Stimulated activated CD8-positive, alpha-beta memory T cell treated with anti-CD3 and anti-CD28 coated beads, Interleukin-4, amount 100 ng/mL, for 1 hour (primary cell): ENCODE measurements at regions not wholly inside any gene's neighbourhood (a gene's known extent, or its start where the extent isn't known, plus 50 kb on each side); places are given as distances from the start of the nearest gene placed in this dataset.

Source experiments
- DNase-seq, 2 donors: peaks; one replicate each; pipeline ENCODE4 v3.0.0-alpha.2; 2020; ENCODE audit warnings: low read depth in 2 of 2, low spot score in 1 of 2

- DNase-seq: no peak
These were observed 271.3 kb upstream of the TMPO start for GRCh38 chr12:98244136-98244535.

DNA sequence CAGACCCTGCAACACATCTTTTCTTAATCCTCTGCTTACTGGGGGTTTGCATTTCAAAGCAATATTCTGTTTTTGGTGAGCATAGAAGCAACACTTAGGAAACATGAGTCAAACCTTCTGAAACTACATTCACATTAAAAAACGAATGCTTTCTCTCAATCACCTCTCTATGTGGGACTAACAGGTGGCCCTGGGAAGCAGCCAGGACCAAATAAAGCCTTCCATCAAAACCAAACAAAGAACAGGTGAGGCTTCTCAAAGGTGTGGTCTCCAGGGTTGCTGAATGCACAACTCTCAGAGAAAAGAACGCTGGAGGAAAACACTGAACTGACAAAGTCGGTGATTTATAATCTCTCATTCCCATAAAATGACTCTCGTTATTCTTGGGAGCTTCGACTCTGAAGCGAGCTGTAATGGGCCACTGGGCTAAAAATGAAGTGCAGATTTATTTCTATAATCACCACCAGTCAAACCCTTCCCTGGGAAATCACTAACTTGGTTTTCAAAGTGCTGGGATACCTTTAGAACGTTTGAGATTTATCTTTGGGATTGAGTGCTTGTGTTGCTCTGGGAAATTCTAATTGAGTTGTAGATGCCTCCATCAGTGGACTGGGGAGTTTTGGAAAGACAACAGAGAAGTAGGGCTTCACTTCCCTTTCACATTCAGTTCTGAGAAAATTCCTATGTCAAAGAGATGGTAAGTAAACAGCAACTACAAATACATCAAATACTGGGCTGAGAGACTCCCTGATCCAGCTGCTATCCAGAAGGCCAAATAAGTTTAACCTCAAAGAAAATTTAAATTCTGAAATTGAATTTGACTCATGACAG lies 262.0 kb upstream of the TMPO start:
- no peak for DNase-seq

DNA sequence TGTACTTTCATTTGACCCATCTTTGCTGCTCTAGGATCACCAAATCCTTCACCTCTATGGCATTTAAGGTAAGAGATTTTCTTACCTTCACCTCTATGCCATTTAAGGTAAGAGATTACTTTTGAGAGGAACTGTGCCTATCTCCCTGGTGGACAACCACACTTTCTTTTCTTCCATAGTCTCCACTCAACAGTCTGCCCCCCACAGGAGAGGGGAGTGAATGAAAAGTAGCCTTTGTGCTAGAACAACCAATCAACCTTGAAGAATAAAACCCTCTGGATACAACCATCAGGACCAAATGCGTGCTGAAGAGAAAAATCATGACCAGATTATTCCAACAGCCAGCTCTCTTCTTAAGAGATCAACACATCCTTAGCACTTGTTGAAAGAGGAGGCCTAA lies 258.6 kb upstream of the TMPO start:
- DNase-seq: no peak

DNA sequence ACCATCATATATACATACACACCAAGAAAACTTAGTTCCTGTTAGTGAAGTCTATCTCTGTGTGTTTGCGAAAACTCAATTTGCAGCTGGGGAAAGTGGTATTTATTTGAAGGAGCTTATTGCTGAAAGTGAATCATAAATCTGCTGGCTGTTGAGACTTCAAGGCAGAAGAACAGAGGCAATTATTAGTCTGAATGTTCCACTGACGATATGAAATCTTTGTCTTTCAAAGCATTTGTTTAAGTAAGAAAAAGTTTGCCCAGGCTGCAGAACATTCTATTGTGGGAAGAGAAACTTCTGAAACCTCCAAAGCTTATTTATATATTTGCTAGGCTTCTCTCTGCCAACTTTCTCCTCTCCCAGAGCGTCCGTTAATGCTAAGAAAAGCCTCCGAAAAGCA lies 255.7 kb upstream of the TMPO start:
- no peak for DNase-seq

- no peak for DNase-seq
These were observed 255.1 kb upstream of the TMPO start for GRCh38 chr12:98260276-98260675.

DNA sequence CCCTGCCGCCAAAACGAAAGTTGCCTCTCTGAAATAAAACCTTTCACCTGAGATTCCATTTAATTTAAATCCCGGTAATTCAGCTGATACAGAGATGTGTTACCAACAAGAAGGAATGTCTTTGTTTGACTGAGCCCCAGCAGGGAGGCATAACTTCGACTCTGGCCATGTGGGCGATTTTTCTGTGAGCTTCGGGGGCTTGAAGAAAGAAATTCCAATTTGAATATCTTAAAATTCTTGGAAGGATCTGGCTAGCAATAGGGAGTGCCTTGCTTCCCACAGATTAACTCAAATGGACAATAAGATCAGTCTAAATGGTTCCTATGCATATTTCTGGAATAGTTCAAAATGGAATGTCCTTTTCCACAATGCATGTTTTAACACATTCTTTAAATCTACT lies 252.5 kb upstream of the TMPO start:
- DNase-seq: no peak

DNA sequence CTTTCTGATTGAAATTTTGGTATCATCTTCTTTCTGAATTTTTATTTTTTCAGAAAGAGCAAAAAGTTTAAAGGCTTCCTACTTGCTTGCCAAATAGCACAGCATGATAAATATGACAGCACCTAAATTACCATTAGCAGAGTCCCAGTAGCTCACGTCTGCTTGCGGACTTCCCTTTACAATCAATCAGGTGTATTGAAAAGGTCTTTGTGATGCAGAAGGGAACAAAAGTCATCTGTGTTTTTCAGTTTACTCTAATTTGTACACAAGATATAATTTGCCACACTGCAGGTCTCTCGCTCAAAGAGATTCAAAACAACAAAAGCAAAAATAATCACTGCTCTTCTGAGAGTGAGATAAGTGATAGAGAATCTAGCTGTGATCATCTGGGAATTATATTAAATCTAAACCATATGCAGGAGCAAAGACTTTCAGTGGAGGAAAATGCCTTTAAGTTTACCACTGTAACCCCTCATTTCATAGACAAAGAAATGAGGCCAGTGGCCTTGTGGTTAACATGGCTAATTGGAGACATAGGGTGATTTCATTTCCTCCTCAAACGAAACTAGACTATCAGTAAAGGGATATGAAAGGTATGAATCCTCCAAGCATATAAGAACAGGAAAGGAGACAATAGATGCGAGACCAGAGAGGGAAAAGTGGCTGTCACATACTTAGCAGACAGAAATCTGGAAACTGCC lies 240.8 kb upstream of the TMPO start:
- DNase-seq: no peak

GRCh38 chr12:98275131-98275475 lies 240.3 kb upstream of the TMPO start:
- DNase-seq: no peak

DNA sequence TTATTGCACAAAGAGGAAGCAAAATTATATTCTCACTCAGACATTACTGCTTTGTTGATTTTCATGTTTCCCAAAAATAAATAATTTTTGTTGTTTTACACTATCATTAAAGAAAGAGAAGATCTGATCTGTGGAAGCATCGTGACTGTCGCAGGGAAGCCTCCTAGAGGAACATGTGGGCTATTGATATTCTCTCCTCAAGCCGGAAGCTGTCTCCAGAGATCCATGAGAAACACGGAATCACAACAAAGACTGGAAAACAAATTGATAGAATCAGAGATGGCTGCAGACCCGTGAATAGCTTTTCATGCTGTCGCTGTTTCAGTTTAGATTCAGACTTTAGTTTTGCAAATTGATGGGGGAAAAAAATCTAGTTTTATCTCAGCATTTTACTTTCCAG lies 235.2 kb upstream of the TMPO start:
- no peak for DNase-seq

DNA sequence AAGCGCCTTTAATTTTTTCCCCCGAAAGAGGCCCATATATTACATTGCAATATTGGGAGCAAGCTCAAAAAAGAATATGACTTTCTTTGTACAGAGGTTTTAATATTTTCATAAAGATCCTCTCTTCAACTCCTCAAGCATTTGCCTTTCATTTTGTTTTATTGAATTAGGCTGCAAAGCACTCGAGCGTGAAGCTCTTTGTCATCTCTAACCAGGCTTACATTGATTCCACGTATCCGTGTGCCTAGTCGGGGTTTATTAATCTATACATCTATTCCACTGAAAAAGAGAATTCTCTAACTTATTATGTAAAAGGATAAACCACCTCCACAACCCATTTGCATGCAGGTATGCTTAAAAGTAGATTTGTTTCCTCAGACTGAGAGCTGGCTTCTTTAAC lies 234.8 kb upstream of the TMPO start:
- DNase-seq: no peak

GRCh38 chr12:98291828-98292227 lies 223.6 kb upstream of the TMPO start:
- no peak for DNase-seq

GRCh38 chr12:98294051-98294805 lies 221.2 kb upstream of the TMPO start:
- no peak for DNase-seq

DNA sequence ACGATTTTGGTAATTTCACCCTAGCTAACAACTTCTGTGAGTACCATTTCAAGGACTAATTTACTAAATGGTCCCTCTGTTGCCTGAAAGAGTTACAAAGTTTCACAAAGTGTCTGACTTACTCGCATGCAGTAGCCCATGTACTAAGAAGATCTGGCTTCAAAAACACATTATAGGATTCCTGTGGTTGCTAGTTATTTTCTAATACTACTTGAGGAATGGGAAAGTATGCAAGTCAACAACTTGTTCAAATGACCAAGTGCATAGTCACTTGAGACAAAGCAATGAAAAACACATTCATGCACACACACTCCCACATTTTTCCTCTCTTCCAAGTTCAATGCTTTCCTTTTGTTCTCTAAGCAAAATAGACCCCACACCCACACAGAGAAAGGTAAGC lies 219.7 kb upstream of the TMPO start:
- no peak for DNase-seq

GRCh38 chr12:98296462-98297079 lies 218.8 kb upstream of the TMPO start:
- DNase-seq: no peak

GRCh38 chr12:98297538-98297937 lies 217.9 kb upstream of the TMPO start:
- DNase-seq: no peak

- DNase-seq: no peak
These were observed 207.2 kb upstream of the TMPO start for GRCh38 chr12:98308141-98308540.

- DNase-seq: no peak
These were observed 197.2 kb upstream of the TMPO start for GRCh38 chr12:98317939-98318899.

- DNase-seq: no peak
These were observed 195.5 kb upstream of the TMPO start for GRCh38 chr12:98319716-98320425.

DNA sequence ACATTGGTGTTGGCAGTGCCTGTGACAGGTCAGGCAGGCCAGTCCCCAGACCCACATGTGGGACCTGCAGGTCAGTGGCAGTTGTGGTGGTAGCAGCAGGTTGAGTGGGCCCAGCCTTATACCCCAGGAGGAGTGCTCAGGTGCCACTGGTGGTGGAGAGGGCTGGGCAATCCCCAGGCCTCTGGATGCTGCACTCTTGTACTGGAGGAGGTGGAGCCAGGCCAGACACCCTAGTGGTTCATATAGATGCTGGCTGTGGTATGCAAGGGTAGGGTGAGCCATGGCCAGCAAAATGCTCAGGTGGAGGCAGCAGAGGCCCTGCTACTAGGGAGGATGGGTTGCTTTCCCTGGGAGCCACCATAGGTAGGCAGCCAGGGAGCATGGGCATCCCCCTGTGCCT lies 190.4 kb upstream of the TMPO start:
- DNase-seq: no peak

GRCh38 chr12:98328467-98328866 lies 186.9 kb upstream of the TMPO start:
- DNase-seq: no peak
